ENCODE measurements at regions not wholly inside any gene's neighbourhood (a gene's known extent, or its start where the extent isn't known, plus 50 kb on each side); places are given as distances from the start of the nearest gene placed in this dataset.

GRCh38 chr6:168182366-168182765 lies 103.4 kb upstream of the FRMD1 start:
- TF ChIP-seq, protein P1, sequence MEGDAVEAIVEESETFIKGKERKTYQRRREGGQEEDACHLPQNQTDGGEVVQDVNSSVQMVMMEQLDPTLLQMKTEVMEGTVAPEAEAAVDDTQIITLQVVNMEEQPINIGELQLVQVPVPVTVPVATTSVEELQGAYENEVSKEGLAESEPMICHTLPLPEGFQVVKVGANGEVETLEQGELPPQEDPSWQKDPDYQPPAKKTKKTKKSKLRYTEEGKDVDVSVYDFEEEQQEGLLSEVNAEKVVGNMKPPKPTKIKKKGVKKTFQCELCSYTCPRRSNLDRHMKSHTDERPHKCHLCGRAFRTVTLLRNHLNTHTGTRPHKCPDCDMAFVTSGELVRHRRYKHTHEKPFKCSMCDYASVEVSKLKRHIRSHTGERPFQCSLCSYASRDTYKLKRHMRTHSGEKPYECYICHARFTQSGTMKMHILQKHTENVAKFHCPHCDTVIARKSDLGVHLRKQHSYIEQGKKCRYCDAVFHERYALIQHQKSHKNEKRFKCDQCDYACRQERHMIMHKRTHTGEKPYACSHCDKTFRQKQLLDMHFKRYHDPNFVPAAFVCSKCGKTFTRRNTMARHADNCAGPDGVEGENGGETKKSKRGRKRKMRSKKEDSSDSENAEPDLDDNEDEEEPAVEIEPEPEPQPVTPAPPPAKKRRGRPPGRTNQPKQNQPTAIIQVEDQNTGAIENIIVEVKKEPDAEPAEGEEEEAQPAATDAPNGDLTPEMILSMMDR (IDR thresholded peaks at IDR 0.05): no peak
- TF ChIP-seq POLR2A (IDR thresholded peaks at IDR 0.05) (no peak), POLR2AphosphoS5 (IDR thresholded peaks at IDR 0.05) (no peak), EP300 (IDR thresholded peaks at IDR 0.05) (no peak)
